Activated CD4-positive, alpha-beta T cell treated with anti-CD3 and anti-CD28 coated beads, Interleukin-2, amount 10 ng/mL, durations not matched to agents 24 days and 14 days (primary cell): ENCODE measurements at regions not wholly inside any gene's neighbourhood (a gene's known extent, or its start where the extent isn't known, plus 50 kb on each side); places are given as distances from the start of the nearest gene placed in this dataset.

Experiments used
- DNase-seq: peaks from one replicate; pipeline ENCODE4 v3.0.0; 2022
- H3K27ac Mint-ChIP-seq: one replicate; pipeline ENCODE4 v1.8.0; 2022; ENCODE audit warnings: mild to moderate bottlenecking, mixed read lengths
- H3K27me3 Mint-ChIP-seq: one replicate; pipeline ENCODE4 v1.8.0; 2022; ENCODE audit warnings: mixed read lengths
- H3K36me3 Mint-ChIP-seq: one replicate; pipeline ENCODE4 v1.8.0; 2022; ENCODE audit warnings: low read depth, mild to moderate bottlenecking, mixed read lengths
- H3K4me1 Mint-ChIP-seq: one replicate; pipeline ENCODE4 v1.8.0; 2021; ENCODE audit warnings: mixed read lengths
- H3K4me3 Mint-ChIP-seq: one replicate; pipeline ENCODE4 v1.8.0; 2022; ENCODE audit warnings: mild to moderate bottlenecking, moderate library complexity, mixed read lengths
- H3K9me3 Mint-ChIP-seq: one replicate; pipeline ENCODE4 v1.8.0; 2021; ENCODE audit warnings: mixed read lengths
- intact Hi-C: fragments of 100-400 bp; cut with micrococcal nuclease; formaldehyde crosslinking; loops from one replicate; pipeline ENCODE4 v1.15.1; 2023

DNA sequence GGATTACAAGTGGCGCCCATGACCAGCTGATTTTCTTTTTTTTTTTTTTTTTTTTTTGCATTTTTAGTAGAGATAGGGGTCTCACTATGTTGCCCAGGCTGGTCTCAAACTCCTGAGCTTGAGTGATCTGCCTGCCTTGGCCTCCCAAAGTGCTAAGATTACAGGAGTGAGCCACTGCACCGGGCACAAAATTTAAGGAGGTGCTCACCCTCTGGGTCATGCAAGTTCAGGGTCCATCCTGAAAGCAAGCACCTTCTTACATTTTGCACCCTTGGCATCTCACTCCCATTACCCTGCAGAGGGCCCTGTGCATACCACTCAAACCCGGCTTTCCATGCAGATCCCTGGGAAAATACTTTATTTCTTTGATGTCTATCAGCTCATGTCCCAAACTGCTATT is 95.6 kb upstream of the ADRA1B start:
- intact Hi-C loops = no loop called here
- Mint-ChIP-seq H3K36me3 (no peaks in the 10 kb centered on the region), H3K9me3 (no peaks in the 10 kb centered on the region), H3K27me3 (peaks cover 6% of the 10 kb centered on the region), H3K27ac (no peak overlapping the region), H3K4me1 (no peaks in the 10 kb centered on the region), H3K4me3 (no peak overlapping the region)
- no peak for DNase-seq

GRCh38 chr5:159821461-159821940 is 94.8 kb upstream of the ADRA1B start:
- H3K27ac Mint-ChIP-seq = no peak overlapping the region
- intact Hi-C loops = no loop called here
- peaks cover 4% of the 10 kb centered on the region for H3K4me1 Mint-ChIP-seq
- no peak for DNase-seq
- H3K27me3 Mint-ChIP-seq = peaks cover 6% of the 10 kb centered on the region
- H3K36me3 Mint-ChIP-seq = no peaks in the 10 kb centered on the region
- H3K4me3 Mint-ChIP-seq = no peak overlapping the region
- H3K9me3 Mint-ChIP-seq = no peaks in the 10 kb centered on the region

DNA sequence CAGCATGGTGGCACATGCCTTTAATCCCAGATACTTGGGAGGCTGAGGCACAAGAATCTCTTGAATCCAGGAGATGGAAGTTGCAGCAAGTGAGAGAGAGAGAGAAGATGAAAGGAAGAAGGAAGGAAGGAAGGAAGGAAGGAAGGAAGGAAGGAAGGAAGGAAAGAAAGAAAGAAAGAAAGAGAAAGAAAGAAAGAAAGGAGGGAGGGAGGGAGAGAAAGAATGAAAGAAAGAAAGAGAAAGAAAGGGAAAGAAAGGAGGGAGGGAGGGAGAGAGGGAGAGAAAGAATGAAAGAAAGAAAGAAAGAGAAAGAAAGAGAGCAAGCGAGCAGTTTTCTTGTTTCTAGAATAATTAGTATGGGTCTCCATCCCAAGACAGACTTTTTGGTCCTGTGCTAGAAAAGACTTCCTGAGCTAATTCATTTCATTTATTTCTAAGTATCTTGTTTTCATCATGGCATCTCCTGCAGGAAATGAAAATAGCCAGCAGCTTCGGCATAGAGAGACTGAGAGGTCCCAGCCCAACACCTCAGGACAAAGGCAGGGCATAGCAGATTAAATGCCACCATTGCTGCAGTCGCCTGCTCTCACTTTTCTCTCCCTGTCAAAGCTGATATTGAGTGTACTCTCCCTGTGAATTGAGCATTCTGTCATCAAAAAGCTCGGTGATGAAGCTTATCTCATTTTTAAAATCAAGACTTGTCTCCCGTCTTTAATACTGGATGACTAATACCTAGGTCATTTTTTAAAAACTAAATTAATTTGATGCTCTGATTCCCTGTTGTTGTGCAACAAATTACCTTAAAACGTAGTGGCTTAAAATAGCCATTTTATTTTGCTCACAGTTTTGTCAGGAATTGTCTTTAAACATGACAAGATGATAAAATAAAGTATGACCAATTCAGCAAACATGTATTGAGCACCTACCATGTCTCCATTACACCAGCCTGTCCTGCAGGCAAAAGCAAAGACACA is 91.8 kb upstream of the ADRA1B start:
- intact Hi-C loops = no loop called here
- DNase-seq = no peak
- Mint-ChIP-seq H3K4me1 (peaks cover 5% of the 10 kb centered on the region), H3K9me3 (no peaks in the 10 kb centered on the region), H3K4me3 (no peak overlapping the region), H3K27me3 (peaks cover 4% of the 10 kb centered on the region), H3K36me3 (no peaks in the 10 kb centered on the region), H3K27ac (no peak overlapping the region)

DNA sequence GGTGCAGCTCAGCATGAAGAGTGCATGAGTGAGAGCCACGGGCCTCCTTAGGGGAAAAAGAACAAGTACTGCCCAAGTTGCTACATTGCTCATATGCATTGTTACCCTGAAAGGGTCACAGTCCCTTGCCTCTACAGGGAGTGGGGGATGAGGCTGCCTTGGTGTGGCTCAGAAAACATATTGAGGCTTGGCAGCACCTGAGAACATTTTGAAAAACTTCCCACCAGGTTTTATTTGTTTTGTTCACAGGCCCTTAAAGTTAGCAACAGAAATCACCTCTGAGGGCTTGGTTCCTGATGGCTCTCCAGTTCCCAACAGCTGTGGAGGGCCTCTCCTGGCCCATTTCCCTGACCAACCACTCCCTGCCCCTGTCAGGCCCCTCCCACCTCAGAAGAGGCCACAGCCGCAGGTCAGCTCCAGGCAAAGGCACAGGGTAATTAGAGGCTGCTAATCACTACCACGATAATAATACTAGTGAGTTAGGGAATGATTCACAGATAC is 90.7 kb upstream of the ADRA1B start:
- DNase-seq = no peak
- Mint-ChIP-seq H3K27ac (no peak overlapping the region), H3K9me3 (no peaks in the 10 kb centered on the region), H3K36me3 (no peaks in the 10 kb centered on the region), H3K4me1 (peaks cover 5% of the 10 kb centered on the region), H3K27me3 (peaks cover 4% of the 10 kb centered on the region), H3K4me3 (no peak overlapping the region)
- intact Hi-C loops = no loop called here

GRCh38 chr5:159826351-159827214 is 89.7 kb upstream of the ADRA1B start:
- Mint-ChIP-seq H3K27me3 (peaks cover 6% of the 10 kb centered on the region), H3K27ac (no peak overlapping the region), H3K36me3 (no peaks in the 10 kb centered on the region), H3K4me3 (no peak overlapping the region), H3K4me1 (peaks cover 5% of the 10 kb centered on the region), H3K9me3 (no peaks in the 10 kb centered on the region)
- DNase-seq = no peak
- intact Hi-C loops = no loop called here

DNA sequence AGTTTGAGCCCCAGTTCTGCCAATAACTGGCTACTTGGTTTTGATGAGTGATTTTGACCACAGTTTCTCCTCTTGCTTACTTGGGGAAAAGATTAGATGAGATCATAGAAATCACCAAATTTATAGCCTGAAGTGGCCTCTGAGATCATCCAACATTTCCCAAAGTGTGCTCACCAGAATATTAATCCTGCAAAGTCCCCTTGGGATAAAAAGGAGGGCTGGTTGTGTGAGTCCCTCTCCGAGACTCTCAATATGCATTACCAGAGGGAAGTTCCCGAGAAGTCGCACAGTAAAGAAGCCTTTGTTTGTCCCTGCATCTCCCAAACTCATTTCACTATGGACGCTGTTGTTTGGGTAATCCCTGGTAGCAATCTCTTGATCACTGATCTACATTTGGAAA is 88.4 kb upstream of the ADRA1B start:
- Mint-ChIP-seq H3K36me3 (no peaks in the 10 kb centered on the region), H3K27ac (no peak overlapping the region), H3K27me3 (peaks cover 6% of the 10 kb centered on the region), H3K9me3 (no peaks in the 10 kb centered on the region), H3K4me1 (peaks cover 5% of the 10 kb centered on the region), H3K4me3 (no peak overlapping the region)
- intact Hi-C loops = no loop called here
- no peak for DNase-seq

GRCh38 chr5:159832073-159832472 is 84.2 kb upstream of the ADRA1B start:
- Mint-ChIP-seq H3K36me3 (no peaks in the 10 kb centered on the region), H3K27me3 (peaks cover 4% of the 10 kb centered on the region), H3K4me3 (no peak overlapping the region), H3K9me3 (peaks cover 9% of the 10 kb centered on the region), H3K27ac (no peak overlapping the region), H3K4me1 (no peaks in the 10 kb centered on the region)
- intact Hi-C loops = no loop called here
- DNase-seq = no peak

DNA sequence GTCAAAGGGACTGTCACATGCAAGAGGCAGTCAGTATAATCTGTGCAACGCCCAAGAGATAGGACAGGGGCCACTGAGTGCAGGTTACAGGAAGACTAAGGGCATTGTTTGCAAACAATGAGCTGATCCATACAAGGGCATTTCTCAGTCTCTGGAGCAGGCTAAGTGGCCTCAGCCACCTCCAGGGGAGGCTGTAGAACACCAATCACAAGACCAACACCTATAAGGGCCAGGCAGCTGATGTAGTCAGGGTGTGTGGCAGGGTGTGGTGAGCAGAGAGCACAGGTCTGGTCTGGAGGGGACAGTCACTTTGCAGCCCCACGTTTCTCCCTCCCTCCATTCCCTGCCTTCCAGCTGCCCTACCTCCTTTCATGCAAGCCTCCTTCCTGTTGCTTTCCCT is 83.2 kb upstream of the ADRA1B start:
- Mint-ChIP-seq H3K27ac (no peak overlapping the region), H3K9me3 (peaks cover 9% of the 10 kb centered on the region)

GRCh38 chr5:159833846-159834245 is 82.4 kb upstream of the ADRA1B start:
- no peak for DNase-seq
- Mint-ChIP-seq H3K9me3 (peaks cover 9% of the 10 kb centered on the region), H3K27ac (no peak overlapping the region), H3K36me3 (no peaks in the 10 kb centered on the region), H3K27me3 (peaks cover 4% of the 10 kb centered on the region), H3K4me1 (no peaks in the 10 kb centered on the region), H3K4me3 (no peak overlapping the region)
- intact Hi-C loops = no loop called here

More for the DNA sequence above, 83.2 kb upstream of the ADRA1B start:
- H3K4me1 Mint-ChIP-seq = no peaks in the 10 kb centered on the region
- H3K36me3 Mint-ChIP-seq = no peaks in the 10 kb centered on the region
- peaks cover 4% of the 10 kb centered on the region for H3K27me3 Mint-ChIP-seq
- no peak overlapping the region for H3K4me3 Mint-ChIP-seq
- no peak for DNase-seq
- intact Hi-C loops = no loop called here

- H3K36me3 Mint-ChIP-seq = no peaks in the 10 kb centered on the region
- H3K27me3 Mint-ChIP-seq = peaks cover 4% of the 10 kb centered on the region
- intact Hi-C loops = no loop called here
- H3K9me3 Mint-ChIP-seq = peaks cover 9% of the 10 kb centered on the region
- DNase-seq = no peak
- no peak overlapping the region for H3K27ac Mint-ChIP-seq
- H3K4me1 Mint-ChIP-seq = no peaks in the 10 kb centered on the region
- H3K4me3 Mint-ChIP-seq = no peak overlapping the region
Measured at GRCh38 chr5:159835548-159835947, 80.7 kb upstream of the ADRA1B start.

GRCh38 chr5:159836691-159837090 is 79.6 kb upstream of the ADRA1B start:
- Mint-ChIP-seq H3K4me3 (no peak overlapping the region), H3K4me1 (no peaks in the 10 kb centered on the region), H3K27me3 (peaks cover 1% of the 10 kb centered on the region), H3K27ac (no peak overlapping the region), H3K36me3 (no peaks in the 10 kb centered on the region), H3K9me3 (peaks cover 9% of the 10 kb centered on the region)
- DNase-seq = no peak
- intact Hi-C loops = no loop called here

DNA sequence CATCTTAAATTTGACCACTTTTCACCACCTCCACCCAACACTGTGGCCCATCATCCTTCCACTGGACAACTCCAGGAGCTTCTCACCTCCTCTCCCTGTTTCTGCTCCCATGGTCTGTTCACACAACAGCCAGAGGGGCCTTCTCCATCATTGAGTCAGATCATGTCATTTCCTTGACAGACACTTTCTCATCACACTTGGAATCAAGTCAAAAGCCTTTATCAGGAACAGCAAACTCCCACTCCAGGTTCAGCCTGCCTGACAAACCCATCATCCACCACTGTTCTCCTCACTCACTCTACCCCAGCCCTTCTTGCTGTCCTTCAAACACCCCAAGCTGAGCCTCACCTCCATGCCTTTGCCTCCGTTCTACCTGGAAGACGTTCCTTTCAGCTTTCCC is 78.4 kb upstream of the ADRA1B start:
- Mint-ChIP-seq H3K36me3 (no peaks in the 10 kb centered on the region), H3K27ac (no peak overlapping the region), H3K27me3 (peaks cover 1% of the 10 kb centered on the region), H3K9me3 (peaks cover 9% of the 10 kb centered on the region), H3K4me3 (no peak overlapping the region), H3K4me1 (no peaks in the 10 kb centered on the region)
- intact Hi-C loops = no loop called here
- no peak for DNase-seq

DNA sequence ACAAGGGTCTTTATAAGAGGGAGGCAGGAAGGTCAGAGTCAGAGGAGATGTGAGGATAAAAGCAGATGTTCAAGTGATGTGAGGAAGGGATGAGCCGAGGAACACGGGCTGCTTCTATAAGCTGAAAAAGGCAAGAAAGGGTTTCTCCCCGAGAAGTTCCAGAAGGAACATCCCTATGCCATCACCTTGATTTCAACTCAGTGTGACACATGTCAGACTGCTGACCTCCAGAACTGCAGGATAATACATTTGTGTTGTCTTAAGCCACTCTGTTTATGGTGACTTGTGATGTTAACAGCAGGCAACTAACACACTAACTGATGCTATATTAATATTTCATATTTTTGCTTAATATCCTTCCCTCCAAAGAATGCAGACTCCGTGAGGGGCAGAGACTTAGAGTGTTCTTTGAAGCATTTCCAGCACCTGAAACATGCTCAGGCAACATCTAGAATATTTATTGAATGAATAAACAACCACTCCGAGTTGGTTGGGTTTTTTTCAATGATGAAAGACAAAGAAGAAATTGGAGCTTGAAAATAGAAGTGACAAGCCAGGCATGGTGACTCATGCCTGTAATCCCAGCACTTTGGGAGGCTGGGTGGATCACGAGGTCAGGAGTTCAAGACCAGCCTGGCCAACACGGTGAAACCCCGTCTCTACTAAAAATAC is 77.6 kb upstream of the ADRA1B start:
- H3K9me3 Mint-ChIP-seq = peaks cover 9% of the 10 kb centered on the region
- intact Hi-C loops = no loop called here
- no peak overlapping the region for H3K4me3 Mint-ChIP-seq
- DNase-seq = no peak
- H3K27me3 Mint-ChIP-seq = peaks cover 2% of the 10 kb centered on the region
- no peaks in the 10 kb centered on the region for H3K36me3 Mint-ChIP-seq
- no peak overlapping the region for H3K27ac Mint-ChIP-seq
- H3K4me1 Mint-ChIP-seq = no peaks in the 10 kb centered on the region
